ENCODE measurements at regions not wholly inside any gene's neighbourhood (a gene's known extent, or its start where the extent isn't known, plus 50 kb on each side); places are given as distances from the start of the nearest gene placed in this dataset.
A peak's percentile ranks its signal among the peaks of the same experiment; 100 is the strongest.

GRCh38 chr2:19747310-19748072 lies 154.3 kb downstream of the TTC32 start:
- DNase-seq = no peak

GRCh38 chr2:19746611-19747309 lies 155.0 kb downstream of the TTC32 start:
- DNase-seq = no peak

GRCh38 chr2:19746137-19746600 lies 155.6 kb downstream of the TTC32 start:
- no peak for DNase-seq

- no peak for DNase-seq
These were observed 156.3 kb downstream of the TTC32 start for GRCh38 chr2:19745318-19746136.

GRCh38 chr2:19744456-19745199 lies 157.2 kb downstream of the TTC32 start:
- no peak for DNase-seq

- DNase-seq = no peak
These were observed 158.1 kb downstream of the TTC32 start for GRCh38 chr2:19743641-19744040.

GRCh38 chr2:19742872-19743271 lies 158.9 kb downstream of the TTC32 start:
- DNase-seq = no peak

- DNase-seq = no peak
These were observed 162.5 kb downstream of the TTC32 start for GRCh38 chr2:19739256-19739655.

- DNase-seq = no peak
These were observed 163.1 kb downstream of the TTC32 start for GRCh38 chr2:19738707-19739106.

- no peak for DNase-seq
These were observed 165.5 kb downstream of the TTC32 start for GRCh38 chr2:19736191-19736831.

- DNase-seq = peak; percentile 52
These were observed 167.8 kb downstream of the TTC32 start for GRCh38 chr2:19733951-19734425.

- no peak for DNase-seq
These were observed 168.4 kb downstream of the TTC32 start for GRCh38 chr2:19733390-19733789.

- no peak for DNase-seq
These were observed 169.5 kb downstream of the TTC32 start for GRCh38 chr2:19732255-19732654.

- no peak for DNase-seq
These were observed 170.3 kb downstream of the TTC32 start for GRCh38 chr2:19731515-19731914.

- DNase-seq = no peak
These were observed 170.7 kb downstream of the TTC32 start for GRCh38 chr2:19731037-19731436.

GRCh38 chr2:19728125-19728524 lies 173.7 kb downstream of the TTC32 start:
- DNase-seq = no peak

- DNase-seq = no peak
These were observed 176.4 kb downstream of the TTC32 start for GRCh38 chr2:19725392-19725791.

GRCh38 chr2:19723021-19723420 lies 178.8 kb downstream of the TTC32 start:
- DNase-seq = no peak

GRCh38 chr2:19722531-19722971 lies 179.2 kb downstream of the TTC32 start:
- peak; percentile 58 for DNase-seq

- DNase-seq = no peak
These were observed 181.5 kb downstream of the TTC32 start for GRCh38 chr2:19720306-19720705.

- DNase-seq = no peak
These were observed 182.2 kb downstream of the TTC32 start for GRCh38 chr2:19719540-19719939.

- no peak for DNase-seq
These were observed 184.3 kb downstream of the TTC32 start for GRCh38 chr2:19717446-19717845.

Measured in fibroblast of skin of abdomen (primary cell).